ENCODE measurements at regions not wholly inside any gene's neighbourhood (a gene's known extent, or its start where the extent isn't known, plus 50 kb on each side); places are given as distances from the start of the nearest gene placed in this dataset.
A peak's percentile ranks its signal among the peaks of the same experiment; 100 is the strongest.

DNA sequence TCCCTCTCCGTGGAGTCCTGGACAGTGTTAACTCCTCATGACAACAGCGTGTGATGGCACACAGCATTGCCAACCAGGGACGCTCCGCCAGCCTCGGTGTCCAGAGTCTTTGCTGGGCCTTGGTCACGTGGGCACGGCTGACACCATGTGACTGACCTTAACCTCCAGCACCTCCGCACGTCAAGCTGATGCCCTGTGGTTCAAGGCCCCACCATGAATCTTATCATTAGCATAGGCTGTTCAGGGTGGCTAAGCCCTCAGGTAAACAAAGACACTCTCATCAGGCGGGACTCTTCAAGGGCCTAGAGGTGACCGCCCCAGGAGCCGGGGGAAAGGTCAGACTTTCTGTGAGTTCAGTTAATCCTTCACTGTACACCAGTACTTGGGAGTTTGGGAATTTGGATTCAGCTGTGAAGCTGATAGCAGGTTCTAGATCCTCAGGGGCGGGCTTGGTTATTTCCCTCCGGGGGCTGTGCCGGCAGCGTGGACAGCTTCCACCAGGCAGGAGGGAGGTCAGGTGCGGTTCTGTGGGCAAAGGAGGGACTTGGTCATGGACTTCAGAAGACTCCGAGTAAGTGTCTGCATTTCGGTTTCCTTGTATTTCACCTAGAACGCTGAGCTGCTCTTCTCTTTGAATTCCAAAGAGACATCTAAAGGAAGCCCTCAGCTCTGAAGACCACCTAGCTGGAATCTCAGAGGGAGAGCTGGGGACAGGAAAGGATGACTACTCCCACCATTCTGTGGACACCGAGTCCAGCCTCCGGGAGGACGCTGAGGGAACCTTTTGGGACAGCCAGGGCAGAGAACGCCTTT is 195.5 kb upstream of the CIBAR2 start:
- FAIRE-seq (no peak), DNase-seq (ENCODE audit: low spot score) (no peak)

- FAIRE-seq (no peak), DNase-seq (ENCODE audit: low spot score) (no peak)
Measured at GRCh38 chr16:85308611-85309540, 196.6 kb upstream of the CIBAR2 start.

- FAIRE-seq (no peak), DNase-seq (ENCODE audit: low spot score) (no peak)
Measured at GRCh38 chr16:85309656-85310587, 197.7 kb upstream of the CIBAR2 start.

GRCh38 chr16:85310868-85311585 is 198.8 kb upstream of the CIBAR2 start:
- FAIRE-seq (no peak), DNase-seq (ENCODE audit: low spot score) (no peak)

- DNase-seq (ENCODE audit: low spot score): no peak
- FAIRE-seq: no peak
Measured at GRCh38 chr16:85311741-85312140, 199.5 kb upstream of the CIBAR2 start.

GRCh38 chr16:85312174-85312573 is 199.9 kb upstream of the CIBAR2 start:
- DNase-seq (ENCODE audit: low spot score) (no peak), FAIRE-seq (no peak)

GRCh38 chr16:85312642-85313525 is 200.6 kb upstream of the CIBAR2 start:
- DNase-seq (ENCODE audit: low spot score) (no peak), FAIRE-seq (no peak)

GRCh38 chr16:85313526-85314301 is 201.4 kb upstream of the CIBAR2 start:
- FAIRE-seq (no peak), DNase-seq (ENCODE audit: low spot score) (no peak)

DNA sequence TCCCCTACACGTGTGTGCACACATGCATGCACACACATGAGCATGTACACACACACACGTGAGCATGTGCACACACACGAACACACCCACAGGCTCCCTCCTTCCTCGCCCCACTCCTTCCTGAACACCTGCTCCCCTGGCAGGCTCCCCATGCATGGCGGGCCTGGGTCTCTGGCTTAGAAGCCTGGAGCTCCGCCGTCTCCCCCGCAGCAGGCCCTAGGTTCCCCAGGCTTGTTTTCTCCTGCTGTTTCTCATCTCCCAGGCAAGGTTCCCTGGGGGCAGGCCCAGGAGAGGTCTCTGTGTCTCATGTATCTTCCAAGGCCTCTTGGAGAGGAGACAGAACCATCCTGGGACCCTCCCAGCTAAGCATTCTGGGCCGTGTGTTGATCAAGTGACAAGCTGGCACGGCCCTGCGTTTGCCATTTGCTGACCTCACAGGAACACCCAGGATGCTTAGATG is 202.3 kb upstream of the CIBAR2 start:
- FAIRE-seq: no peak

DNA sequence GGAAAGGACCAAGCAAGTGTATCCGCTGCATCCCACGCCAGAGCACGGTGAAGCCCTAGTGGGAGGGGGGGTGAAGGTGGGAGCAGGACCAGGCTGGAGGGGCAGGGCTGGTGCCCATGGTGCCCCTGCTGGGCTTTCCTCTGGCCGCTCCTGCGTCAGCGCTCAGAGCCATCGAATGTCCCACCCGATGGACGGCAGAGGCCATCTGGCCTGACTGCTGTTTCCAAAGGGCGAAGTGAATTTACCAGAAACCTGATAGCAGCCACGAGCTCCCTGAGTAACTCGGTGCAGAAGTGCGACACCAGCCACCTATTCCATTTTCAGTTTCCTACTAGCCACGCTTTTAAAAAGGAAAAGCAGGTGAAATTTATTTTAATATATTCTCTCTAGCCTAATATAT is 203.6 kb upstream of the CIBAR2 start:
- DNase-seq (ENCODE audit: low spot score): no peak
- FAIRE-seq: no peak

More for the DNA sequence above, 202.3 kb upstream of the CIBAR2 start:
- no peak for DNase-seq (ENCODE audit: low spot score)

GRCh38 chr16:85316321-85316919 is 204.1 kb upstream of the CIBAR2 start:
- FAIRE-seq (no peak), DNase-seq (ENCODE audit: low spot score) (peak; percentile 35)

GRCh38 chr16:85316944-85317343 is 204.7 kb upstream of the CIBAR2 start:
- DNase-seq (ENCODE audit: low spot score) (no peak), FAIRE-seq (no peak)

DNA sequence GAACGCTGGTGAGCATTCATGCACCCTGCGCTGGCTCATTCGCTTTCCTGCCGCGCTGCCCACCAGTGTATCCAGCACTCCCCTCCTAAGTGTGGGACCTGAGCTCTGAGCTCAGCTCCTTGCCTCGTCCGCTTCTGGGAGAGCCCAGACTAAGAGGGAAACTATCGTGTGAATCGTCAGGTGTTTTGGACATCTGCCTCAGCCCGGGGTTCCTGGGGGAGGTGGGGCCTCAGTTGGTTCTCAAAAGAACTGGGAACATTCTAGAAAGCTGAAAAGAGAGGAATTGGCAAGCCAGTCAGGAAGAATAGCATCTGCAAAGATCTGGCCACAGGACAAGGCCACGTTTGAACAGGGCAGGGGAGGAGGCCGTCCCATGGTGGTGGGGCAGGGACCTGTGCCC is 205.4 kb upstream of the CIBAR2 start:
- DNase-seq (ENCODE audit: low spot score): no peak
- FAIRE-seq: no peak

DNA sequence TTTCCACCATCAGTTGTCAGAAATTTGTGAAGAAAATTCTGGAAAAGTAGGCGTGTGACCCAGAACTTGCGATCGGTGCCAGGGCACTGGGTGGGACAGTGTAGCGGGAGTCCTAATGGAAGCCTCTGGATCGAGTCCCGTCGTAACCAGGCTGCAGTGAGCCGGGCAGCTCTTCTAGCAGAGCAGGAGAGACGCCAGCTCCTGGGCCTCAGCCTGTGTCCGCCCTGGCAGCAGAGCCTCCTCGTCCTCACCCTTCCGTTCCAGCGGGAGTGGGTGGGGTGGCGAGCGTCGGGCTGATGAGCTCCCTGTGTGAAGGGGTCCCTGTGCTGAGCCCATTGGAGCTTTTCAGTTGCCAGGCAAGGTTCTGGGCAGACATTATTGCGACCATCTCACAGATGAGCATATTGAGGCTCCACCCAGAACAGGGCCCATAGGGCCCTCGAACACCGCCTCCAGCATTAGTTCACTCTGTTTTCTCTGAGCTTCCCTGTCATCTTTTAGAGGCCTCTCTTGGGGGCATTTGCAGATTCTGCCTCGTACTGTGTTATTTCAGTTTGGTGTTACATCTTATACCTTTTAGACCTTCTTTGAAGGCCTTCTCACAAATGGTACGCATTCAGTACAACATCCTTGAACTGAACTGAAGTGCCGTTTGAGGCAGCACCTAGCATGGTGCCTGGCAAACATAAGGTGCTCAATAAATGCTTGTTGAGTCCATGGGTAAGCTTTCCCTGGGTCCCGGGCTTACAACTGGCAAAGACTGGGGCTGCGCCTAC is 207.1 kb upstream of the CIBAR2 start:
- FAIRE-seq: no peak
- no peak for DNase-seq (ENCODE audit: low spot score)

- no peak for DNase-seq (ENCODE audit: low spot score)
- no peak for FAIRE-seq
Measured at GRCh38 chr16:85319984-85320440, 207.7 kb upstream of the CIBAR2 start.

- DNase-seq (ENCODE audit: low spot score) (no peak), FAIRE-seq (no peak)
Measured at GRCh38 chr16:85320677-85321385, 208.6 kb upstream of the CIBAR2 start.

All from RCC 7860 (cell line).